Vagina (tissue), 2 donors: ENCODE measurements at regions not wholly inside any gene's neighbourhood (a gene's known extent, or its start where the extent isn't known, plus 50 kb on each side); places are given as distances from the start of the nearest gene placed in this dataset.

ENCODE experiments used
- POLR2A ChIP-seq, 2 donors: fragments of 450-650 bp; IDR thresholded peaks; one replicate each; pipeline ENCODE4 v1.6.1; 2017; ENCODE audit warnings: antibody characterized with exemption in 2 of 2, mild to moderate bottlenecking in 2 of 2, moderate library complexity in 2 of 2
- POLR2AphosphoS5 ChIP-seq, 2 donors: sonication (generic); formaldehyde crosslinking; IDR thresholded peaks; one replicate each; pipeline ENCODE4 v1.9.0; 2017; ENCODE audit warnings: antibody characterized with exemption in 2 of 2, mild to moderate bottlenecking in 2 of 2, low read depth in 1 of 2; ENCODE audit not compliant: insufficient read depth in 1 of 2

- TF ChIP-seq POLR2AphosphoS5 (IDR thresholded peaks at IDR 0.05; ENCODE audit: insufficient read depth in 1 of 2, low read depth in 1 of 2) (no peak), POLR2A (IDR thresholded peaks at IDR 0.05) (no peak)
These were observed 789.7 kb upstream of the RAB6C start for GRCh38 chr2:129189617-129190319.
